HG02840 (cell line): ENCODE measurements at regions not wholly inside any gene's neighbourhood (a gene's known extent, or its start where the extent isn't known, plus 50 kb on each side); places are given as distances from the start of the nearest gene placed in this dataset.
A peak's percentile ranks its signal among the peaks of the same experiment; 100 is the strongest.

Experiments
- ATAC-seq: cut with Tn5 transposase; IDR thresholded peaks from one replicate; pipeline ENCODE4 v1.9.1; 2021; ENCODE audit warnings: mild to moderate bottlenecking, moderate library complexity, moderate number of reproducible peaks; ENCODE audit not compliant: unreplicated experiment, low FRiP score

- ATAC-seq = no peak
These were observed 87.1 kb upstream of the PUDP start for GRCh38 chrX:7235071-7235470.

- no peak for ATAC-seq
These were observed 85.8 kb upstream of the PUDP start for GRCh38 chrX:7233580-7234406.

GRCh38 chrX:7228226-7228625 lies 80.3 kb upstream of the PUDP start:
- ATAC-seq = no peak

GRCh38 chrX:7225338-7225737 lies 77.4 kb upstream of the PUDP start:
- ATAC-seq = no peak

GRCh38 chrX:7223271-7223670 lies 75.3 kb upstream of the PUDP start:
- peak; percentile 58 for ATAC-seq

GRCh38 chrX:7220121-7220520 lies 72.2 kb upstream of the PUDP start:
- no peak for ATAC-seq

GRCh38 chrX:7219153-7219705 lies 71.3 kb upstream of the PUDP start:
- no peak for ATAC-seq

- no peak for ATAC-seq
These were observed 70.6 kb upstream of the PUDP start for GRCh38 chrX:7218321-7219152.

GRCh38 chrX:7216981-7217587 lies 69.1 kb upstream of the PUDP start:
- ATAC-seq = no peak

- no peak for ATAC-seq
These were observed 67.9 kb upstream of the PUDP start for GRCh38 chrX:7215842-7216241.

GRCh38 chrX:7214251-7214650 lies 66.3 kb upstream of the PUDP start:
- no peak for ATAC-seq

GRCh38 chrX:7205037-7205577 lies 57.2 kb upstream of the PUDP start:
- ATAC-seq = no peak

GRCh38 chrX:7204619-7205018 lies 56.7 kb upstream of the PUDP start:
- ATAC-seq = no peak

GRCh38 chrX:7202206-7202605 lies 54.3 kb upstream of the PUDP start:
- no peak for ATAC-seq

GRCh38 chrX:7201496-7201895 lies 53.5 kb upstream of the PUDP start:
- no peak for ATAC-seq

GRCh38 chrX:7198499-7198898 lies 50.5 kb upstream of the PUDP start:
- no peak for ATAC-seq
